Neural crest cell (in vitro differentiated cells): ENCODE measurements at regions not wholly inside any gene's neighbourhood (a gene's known extent, or its start where the extent isn't known, plus 50 kb on each side); places are given as distances from the start of the nearest gene placed in this dataset.

ENCODE experiments used
- DNase-seq: peaks from one replicate; pipeline ENCODE4 v3.0.0; 2021; ENCODE audit warnings: low read depth, mixed read lengths, low spot score
- H3K27ac Mint-ChIP-seq: one replicate; pipeline ENCODE4 v1.8.0; 2021; ENCODE audit warnings: mild to moderate bottlenecking, mixed read lengths; ENCODE audit not compliant: unreplicated experiment
- H3K27me3 Mint-ChIP-seq: 2 replicates; pipeline ENCODE4 v1.8.0; 2021; ENCODE audit warnings: low read depth, mild to moderate bottlenecking, mixed read lengths
- H3K36me3 Mint-ChIP-seq: 2 replicates; pipeline ENCODE4 v1.8.0; 2021; ENCODE audit warnings: low read depth, mild to moderate bottlenecking, mixed read lengths
- H3K4me1 Mint-ChIP-seq: 2 replicates; pipeline ENCODE4 v1.8.0; 2021; ENCODE audit warnings: mixed read lengths
- H3K4me3 Mint-ChIP-seq: one replicate; pipeline ENCODE4 v1.8.0; 2021; ENCODE audit warnings: mild to moderate bottlenecking, mixed read lengths
- H3K9me3 Mint-ChIP-seq: 2 replicates; pipeline ENCODE4 v1.8.0; 2021; ENCODE audit warnings: mixed read lengths
- TF ChIP-seq, protein P1 (sequence below): fragments of 200-600 bp; sonication (generic); conservative IDR thresholded peaks from 2 replicates; pipeline ENCODE4 v1.5.0; 2021; ENCODE audit warnings: antibody characterized with exemption, mild to moderate bottlenecking

DNA sequence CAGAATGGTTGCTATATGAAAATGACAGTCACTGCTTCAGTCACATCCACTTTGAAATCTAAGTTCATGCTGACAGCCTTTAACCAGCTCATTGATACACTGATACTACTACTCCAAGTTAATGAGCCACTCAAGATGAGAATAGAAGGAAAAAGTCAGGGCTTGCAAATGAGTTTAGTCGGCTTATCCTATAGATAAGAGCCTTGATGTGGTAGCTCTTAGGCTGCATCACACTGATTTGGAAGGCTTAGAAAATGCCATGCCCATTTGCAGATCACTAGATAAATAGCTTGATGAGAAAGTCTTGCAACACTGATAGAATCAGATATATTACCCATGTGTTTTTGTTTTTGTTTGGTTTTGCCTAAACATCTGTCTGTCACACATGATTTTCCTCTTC is 251.4 kb upstream of the ATXN7L3B start:
- no peak for DNase-seq
- Mint-ChIP-seq H3K4me3 (no peak overlapping the region), H3K27me3 (no peaks in the 10 kb centered on the region), H3K4me1 (no peaks in the 10 kb centered on the region), H3K27ac (no peak overlapping the region), H3K36me3 (no peaks in the 10 kb centered on the region), H3K9me3 (peaks cover 3% of the 10 kb centered on the region)
- TF ChIP-seq, protein P1, sequence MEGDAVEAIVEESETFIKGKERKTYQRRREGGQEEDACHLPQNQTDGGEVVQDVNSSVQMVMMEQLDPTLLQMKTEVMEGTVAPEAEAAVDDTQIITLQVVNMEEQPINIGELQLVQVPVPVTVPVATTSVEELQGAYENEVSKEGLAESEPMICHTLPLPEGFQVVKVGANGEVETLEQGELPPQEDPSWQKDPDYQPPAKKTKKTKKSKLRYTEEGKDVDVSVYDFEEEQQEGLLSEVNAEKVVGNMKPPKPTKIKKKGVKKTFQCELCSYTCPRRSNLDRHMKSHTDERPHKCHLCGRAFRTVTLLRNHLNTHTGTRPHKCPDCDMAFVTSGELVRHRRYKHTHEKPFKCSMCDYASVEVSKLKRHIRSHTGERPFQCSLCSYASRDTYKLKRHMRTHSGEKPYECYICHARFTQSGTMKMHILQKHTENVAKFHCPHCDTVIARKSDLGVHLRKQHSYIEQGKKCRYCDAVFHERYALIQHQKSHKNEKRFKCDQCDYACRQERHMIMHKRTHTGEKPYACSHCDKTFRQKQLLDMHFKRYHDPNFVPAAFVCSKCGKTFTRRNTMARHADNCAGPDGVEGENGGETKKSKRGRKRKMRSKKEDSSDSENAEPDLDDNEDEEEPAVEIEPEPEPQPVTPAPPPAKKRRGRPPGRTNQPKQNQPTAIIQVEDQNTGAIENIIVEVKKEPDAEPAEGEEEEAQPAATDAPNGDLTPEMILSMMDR = no peak

DNA sequence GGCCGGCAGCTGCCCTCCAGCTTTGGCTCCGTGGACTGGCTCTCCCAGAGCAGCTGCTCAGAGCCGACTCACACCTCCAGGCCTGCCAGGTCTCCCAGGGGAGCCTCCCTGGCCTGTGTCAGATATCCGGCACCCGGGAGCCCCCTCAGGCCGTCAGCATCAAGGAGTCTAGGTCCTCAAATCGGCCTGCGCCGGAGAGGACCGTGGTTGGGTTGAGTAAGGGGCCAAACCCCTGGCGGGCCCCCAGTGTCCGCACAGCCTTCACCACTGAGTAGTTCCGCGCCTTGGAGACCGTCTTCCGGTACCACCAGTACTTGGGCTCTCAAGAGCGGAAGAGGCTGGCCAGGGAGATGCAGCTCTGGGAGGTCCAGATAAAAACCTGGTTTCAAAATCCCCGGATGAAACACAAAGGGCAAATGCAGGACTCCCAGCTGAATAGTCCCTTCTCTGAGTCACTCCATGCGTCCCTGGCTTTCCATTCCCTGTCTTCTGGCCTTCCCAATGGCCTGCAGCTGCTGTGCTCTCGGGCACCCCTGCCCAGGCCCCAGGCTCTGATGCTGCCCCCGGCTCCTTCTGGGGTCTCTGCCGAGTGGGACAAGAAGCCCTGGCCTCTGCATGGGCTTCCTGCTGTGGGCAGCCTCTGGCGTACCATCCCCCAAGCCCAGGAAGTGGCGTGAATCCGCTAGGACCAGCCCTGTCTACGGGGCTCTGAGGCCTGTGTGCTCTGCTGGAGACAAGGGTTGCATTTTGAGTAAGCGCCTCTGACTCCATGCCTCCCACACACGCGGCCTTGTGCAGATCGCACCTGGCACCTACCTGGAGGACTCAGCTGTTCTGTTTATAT is 245.1 kb upstream of the ATXN7L3B start:
- H3K9me3 Mint-ChIP-seq = no peaks in the 10 kb centered on the region
- TF ChIP-seq, protein P1 = no peak
- H3K27ac Mint-ChIP-seq = no peak overlapping the region
- H3K36me3 Mint-ChIP-seq = no peaks in the 10 kb centered on the region
- H3K4me1 Mint-ChIP-seq = no peaks in the 10 kb centered on the region
- DNase-seq = no peak
- no peaks in the 10 kb centered on the region for H3K27me3 Mint-ChIP-seq
- no peak overlapping the region for H3K4me3 Mint-ChIP-seq

GRCh38 chr12:74293689-74294131 is 243.9 kb upstream of the ATXN7L3B start:
- no peak for DNase-seq
- no peak overlapping the region for H3K4me3 Mint-ChIP-seq
- H3K4me1 Mint-ChIP-seq = no peaks in the 10 kb centered on the region
- TF ChIP-seq, protein P1 = no peak
- H3K27me3 Mint-ChIP-seq = no peaks in the 10 kb centered on the region
- no peaks in the 10 kb centered on the region for H3K9me3 Mint-ChIP-seq
- no peak overlapping the region for H3K27ac Mint-ChIP-seq
- no peaks in the 10 kb centered on the region for H3K36me3 Mint-ChIP-seq

- no peak for DNase-seq
- TF ChIP-seq, protein P1 = peak; percentile 70
These were observed 220.5 kb upstream of the ATXN7L3B start for GRCh38 chr12:74317078-74317601.

GRCh38 chr12:74317741-74318140 is 219.9 kb upstream of the ATXN7L3B start:
- no peak overlapping the region for H3K27ac Mint-ChIP-seq
- H3K4me1 Mint-ChIP-seq = no peaks in the 10 kb centered on the region
- DNase-seq = no peak
- no peaks in the 10 kb centered on the region for H3K9me3 Mint-ChIP-seq
- no peaks in the 10 kb centered on the region for H3K27me3 Mint-ChIP-seq
- TF ChIP-seq, protein P1 = no peak
- no peaks in the 10 kb centered on the region for H3K36me3 Mint-ChIP-seq
- no peak overlapping the region for H3K4me3 Mint-ChIP-seq

More at GRCh38 chr12:74317078-74317601, 220.5 kb upstream of the ATXN7L3B start:
- no peaks in the 10 kb centered on the region for H3K36me3 Mint-ChIP-seq
- H3K4me1 Mint-ChIP-seq = no peaks in the 10 kb centered on the region
- no peak overlapping the region for H3K4me3 Mint-ChIP-seq
- no peaks in the 10 kb centered on the region for H3K9me3 Mint-ChIP-seq
- H3K27ac Mint-ChIP-seq = no peak overlapping the region
- no peaks in the 10 kb centered on the region for H3K27me3 Mint-ChIP-seq
